ENCODE measurements at regions not wholly inside any gene's neighbourhood (a gene's known extent, or its start where the extent isn't known, plus 50 kb on each side); places are given as distances from the start of the nearest gene placed in this dataset.

- H3K4me3 ChIP-seq (ENCODE audit: control insufficient read depth, low read depth, low read length): no peak overlapping the region
- no peak for TF ChIP-seq CTCF (conservative IDR thresholded peaks at IDR 0.05; ENCODE audit: control insufficient read depth, insufficient read depth, low read depth, low read length)
- DNase-seq (ENCODE audit: low read depth): no peak
Observed at GRCh38 chr10:28951484-28951883, 274.2 kb downstream of the BAMBI start.

GRCh38 chr10:28952523-28952922 is 275.2 kb downstream of the BAMBI start:
- TF ChIP-seq CTCF (conservative IDR thresholded peaks at IDR 0.05; ENCODE audit: control insufficient read depth, insufficient read depth, low read depth, low read length): no peak
- H3K4me3 ChIP-seq (ENCODE audit: control insufficient read depth, low read depth, low read length): no peak overlapping the region
- no peak for DNase-seq (ENCODE audit: low read depth)

- no peak for TF ChIP-seq CTCF (conservative IDR thresholded peaks at IDR 0.05; ENCODE audit: control insufficient read depth, insufficient read depth, low read depth, low read length)
- H3K4me3 ChIP-seq (ENCODE audit: control insufficient read depth, low read depth, low read length): no peak overlapping the region
- no peak for DNase-seq (ENCODE audit: low read depth)
Observed at GRCh38 chr10:28954211-28954610, 276.9 kb downstream of the BAMBI start.

GRCh38 chr10:28958468-28958867 is 281.1 kb downstream of the BAMBI start:
- TF ChIP-seq CTCF (conservative IDR thresholded peaks at IDR 0.05; ENCODE audit: control insufficient read depth, insufficient read depth, low read depth, low read length): no peak
- no peak overlapping the region for H3K4me3 ChIP-seq (ENCODE audit: control insufficient read depth, low read depth, low read length)
- DNase-seq (ENCODE audit: low read depth): no peak

GRCh38 chr10:28959850-28960501 is 282.7 kb downstream of the BAMBI start:
- no peak overlapping the region for H3K4me3 ChIP-seq (ENCODE audit: control insufficient read depth, low read depth, low read length)
- DNase-seq (ENCODE audit: low read depth): no peak
- TF ChIP-seq CTCF (conservative IDR thresholded peaks at IDR 0.05; ENCODE audit: control insufficient read depth, insufficient read depth, low read depth, low read length): no peak

GRCh38 chr10:28962768-28963167 is 285.4 kb downstream of the BAMBI start:
- H3K4me3 ChIP-seq (ENCODE audit: control insufficient read depth, low read depth, low read length): no peak overlapping the region
- DNase-seq (ENCODE audit: low read depth): no peak
- TF ChIP-seq CTCF (conservative IDR thresholded peaks at IDR 0.05; ENCODE audit: control insufficient read depth, insufficient read depth, low read depth, low read length): no peak

All from fibroblast of mammary gland (primary cell).